Fibroblast of lung (primary cell): ENCODE measurements at regions not wholly inside any gene's neighbourhood (a gene's known extent, or its start where the extent isn't known, plus 50 kb on each side); places are given as distances from the start of the nearest gene placed in this dataset.

Source experiments
- DNase-seq, 2 donors: peaks; one replicate each; pipeline versions ENCODE4 v3.0.0 to v3.0.0-alpha.2; 2010; ENCODE audit warnings: low read depth in 2 of 2
- H2AFZ ChIP-seq: 2 replicates; pipeline ENCODE4 v1.5.1; 2012; ENCODE audit warnings: low read length, control low read depth, inconsistent platforms
- H3K27ac ChIP-seq: 2 replicates; pipeline ENCODE4 v1.5.1; 2011; ENCODE audit warnings: low read length, control low read depth; ENCODE audit not compliant: insufficient read depth
- H3K27me3 ChIP-seq: 2 replicates; pipeline ENCODE4 v1.5.1; 2011; ENCODE audit warnings: mild to moderate bottlenecking, low read length; ENCODE audit not compliant: control insufficient read depth, insufficient read depth
- H3K36me3 ChIP-seq: 2 replicates; pipeline ENCODE4 v1.5.1; 2011; ENCODE audit warnings: low read length; ENCODE audit not compliant: control insufficient read depth, insufficient read depth
- H3K4me1 ChIP-seq: 2 replicates; pipeline ENCODE4 v1.5.1; 2011; ENCODE audit warnings: low read length; ENCODE audit not compliant: control insufficient read depth, insufficient read depth; ENCODE audit errors: extremely low read depth
- H3K4me2 ChIP-seq: 2 replicates; pipeline ENCODE4 v1.5.1; 2011; ENCODE audit warnings: low read length, control low read depth; ENCODE audit not compliant: insufficient read depth; ENCODE audit errors: extremely low read depth
- H3K4me3 ChIP-seq, 4 experiments: fragments of 200-600 bp in 1 of 4; sonication (generic) in 1 of 4; replicated peaks in 1 of 4; 2 replicates each; pipeline ENCODE4 v1.5.1; 2011 to 2016; ENCODE audit warnings: low read length in 4 of 4, low read depth in 3 of 4, mild to moderate bottlenecking in 3 of 4, control low read depth in 2 of 4, inconsistent platforms in 1 of 4, mixed read lengths in 1 of 4; ENCODE audit not compliant: insufficient read depth in 1 of 4; ENCODE audit errors: control extremely low read depth in 1 of 4
- H3K79me2 ChIP-seq: 2 replicates; pipeline ENCODE4 v1.5.1; 2012; ENCODE audit warnings: mild to moderate bottlenecking, low read length, inconsistent platforms; ENCODE audit not compliant: control insufficient read depth, insufficient read depth
- H3K9ac ChIP-seq: 2 replicates; pipeline ENCODE4 v1.5.1; 2011; ENCODE audit warnings: mild to moderate bottlenecking, low read length, control low read depth; ENCODE audit not compliant: insufficient read depth
- H3K9me3 ChIP-seq: 2 replicates; pipeline ENCODE4 v1.5.1; 2012; ENCODE audit warnings: low read depth, low read length; ENCODE audit not compliant: control insufficient read depth, insufficient read depth
- H4K20me1 ChIP-seq: 2 replicates; pipeline ENCODE4 v1.5.1; 2011; ENCODE audit warnings: low read length; ENCODE audit not compliant: control insufficient read depth, insufficient read depth; ENCODE audit errors: extremely low read depth
- CTCF ChIP-seq, 2 donors: IDR thresholded peaks in 1 of 2; conservative IDR thresholded peaks in 1 of 2; 1 replicate in 1 of 2; 2 replicates in 1 of 2; pipeline ENCODE4 v1.5.1; 2011 to 2012; ENCODE audit warnings: low read length in 2 of 2, control low read depth in 1 of 2, inconsistent platforms in 1 of 2, low read depth in 1 of 2, mild to moderate bottlenecking in 1 of 2
- EZH2 ChIP-seq: IDR thresholded peaks from 2 replicates; pipeline ENCODE4 v1.5.1; 2012; ENCODE audit warnings: low read length, control low read depth, mild to moderate bottlenecking; ENCODE audit errors: missing control alignments

DNA sequence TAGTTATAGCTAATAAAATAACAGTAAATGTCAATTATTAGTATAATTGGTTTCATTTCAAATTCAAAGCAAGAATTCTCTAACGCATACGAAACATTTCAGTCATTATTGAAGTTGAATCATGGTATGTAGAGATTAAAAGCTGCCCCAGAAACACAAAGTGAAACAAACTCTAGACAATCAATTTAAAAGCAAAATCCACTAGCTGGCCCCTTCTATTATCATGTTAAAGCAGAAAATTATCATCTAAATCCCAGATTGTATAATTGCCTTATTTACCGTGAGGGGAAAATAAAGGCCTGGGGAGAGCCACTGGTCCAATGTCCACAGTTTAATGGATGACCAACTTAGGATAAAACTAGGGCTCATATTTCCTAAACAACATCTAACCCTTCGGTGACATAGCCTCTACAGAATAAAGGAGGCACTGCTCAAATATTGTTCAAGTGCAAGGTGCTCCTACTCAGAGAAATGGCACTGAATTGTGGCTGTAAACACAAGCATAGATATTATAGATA is 110.9 kb upstream of the THRB start:
- H3K79me2 ChIP-seq, result no peaks in the 10 kb centered on the region
- H3K4me1 ChIP-seq, result no peaks in the 10 kb centered on the region
- no peaks in the 10 kb centered on the region for H4K20me1 ChIP-seq
- no peak overlapping the region for H2AFZ ChIP-seq
- no peak overlapping the region for H3K27ac ChIP-seq
- H3K36me3 ChIP-seq, result no peaks in the 10 kb centered on the region
- DNase-seq, result no peak
- H3K9me3 ChIP-seq, result no peaks in the 10 kb centered on the region
- no peak overlapping the region for H3K9ac ChIP-seq
- TF ChIP-seq EZH2 (no peak), CTCF (conservative IDR thresholded peaks at IDR 0.05 in 1 of 2, IDR thresholded peaks at IDR 0.05 in 1 of 2; ENCODE audit: low read depth in 1 of 2, low read length in 2 of 2) (no peak)
- H3K4me3 ChIP-seq, result no peak overlapping the region
- H3K4me2 ChIP-seq, result no peak overlapping the region
- no peaks in the 10 kb centered on the region for H3K27me3 ChIP-seq

DNA sequence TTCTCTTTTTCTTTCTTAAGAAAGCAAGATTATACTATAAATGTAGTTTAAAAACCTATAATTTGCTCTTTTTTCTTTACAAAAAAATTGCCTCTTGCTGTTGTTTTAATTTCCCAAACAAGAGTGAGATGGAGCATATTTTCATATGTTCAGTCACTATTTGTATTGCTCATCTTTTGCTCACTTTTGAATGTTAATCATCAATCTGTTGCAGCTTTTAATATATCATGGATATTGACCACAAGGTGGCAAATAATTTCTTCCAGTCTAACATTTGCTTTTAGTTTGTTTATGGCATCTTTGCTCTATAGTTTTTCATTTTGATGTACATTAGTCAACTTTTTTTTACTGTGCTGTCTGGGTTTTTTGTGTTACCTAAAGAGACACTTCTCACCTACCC is 112.6 kb upstream of the THRB start:
- Histone ChIP-seq H3K4me2 (no peak overlapping the region), H3K27ac (no peak overlapping the region), H3K4me1 (no peaks in the 10 kb centered on the region), H3K79me2 (no peaks in the 10 kb centered on the region), H3K9me3 (no peaks in the 10 kb centered on the region), H2AFZ (no peak overlapping the region), H3K27me3 (no peaks in the 10 kb centered on the region), H3K4me3 (no peak overlapping the region), H3K36me3 (no peaks in the 10 kb centered on the region), H3K9ac (no peak overlapping the region), H4K20me1 (no peaks in the 10 kb centered on the region)
- no peak for DNase-seq
- TF ChIP-seq CTCF (conservative IDR thresholded peaks at IDR 0.05 in 1 of 2, IDR thresholded peaks at IDR 0.05 in 1 of 2; ENCODE audit: low read depth in 1 of 2, low read length in 2 of 2), result no peak
- TF ChIP-seq EZH2, result no peak

DNA sequence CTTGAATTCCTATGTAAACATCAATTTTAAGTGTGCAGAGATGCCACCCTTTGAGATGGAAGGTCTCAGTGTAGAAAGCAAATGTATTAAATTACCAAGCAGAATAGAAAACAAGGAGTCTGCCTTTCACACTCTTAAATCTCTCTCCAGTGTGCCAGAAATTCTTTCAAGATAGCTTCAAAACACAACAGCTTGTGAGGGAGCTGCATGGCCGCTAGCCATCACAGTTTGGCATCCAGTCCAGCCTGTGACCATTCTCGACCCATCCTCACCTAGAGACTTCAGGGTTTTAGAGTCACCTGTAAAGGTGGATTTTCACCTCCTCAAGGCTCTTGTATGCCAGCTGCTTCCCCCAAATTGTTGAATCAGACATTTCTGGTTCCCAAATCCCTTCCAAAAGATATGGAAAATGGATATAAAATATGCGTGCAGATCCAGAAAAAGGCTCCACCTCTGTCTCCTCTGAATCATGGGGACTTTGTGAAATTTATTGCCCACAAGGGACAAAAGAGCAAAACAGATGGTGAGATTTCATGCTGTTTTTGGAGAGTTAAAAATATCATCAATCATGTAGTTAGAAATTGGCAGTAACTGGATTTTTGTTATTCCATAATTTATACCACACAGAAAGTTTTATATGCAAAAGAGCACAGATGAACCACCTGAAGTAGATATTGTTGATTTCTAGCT is 114.2 kb upstream of the THRB start:
- H3K9ac ChIP-seq, result no peak overlapping the region
- H4K20me1 ChIP-seq, result no peaks in the 10 kb centered on the region
- no peak overlapping the region for H3K4me2 ChIP-seq
- H3K36me3 ChIP-seq, result no peaks in the 10 kb centered on the region
- no peaks in the 10 kb centered on the region for H3K79me2 ChIP-seq
- no peak overlapping the region for H2AFZ ChIP-seq
- no peak for TF ChIP-seq CTCF (conservative IDR thresholded peaks at IDR 0.05 in 1 of 2, IDR thresholded peaks at IDR 0.05 in 1 of 2; ENCODE audit: low read depth in 1 of 2, low read length in 2 of 2)
- H3K4me1 ChIP-seq, result no peaks in the 10 kb centered on the region
- H3K27ac ChIP-seq, result no peak overlapping the region
- DNase-seq, result no peak
- no peaks in the 10 kb centered on the region for H3K27me3 ChIP-seq
- no peak overlapping the region for H3K4me3 ChIP-seq
- no peaks in the 10 kb centered on the region for H3K9me3 ChIP-seq
